GM21526 (cell line): ENCODE measurements at regions not wholly inside any gene's neighbourhood (a gene's known extent, or its start where the extent isn't known, plus 50 kb on each side); places are given as distances from the start of the nearest gene placed in this dataset.

Experiments
- ATAC-seq: cut with Tn5 transposase; IDR thresholded peaks from one replicate; pipeline ENCODE4 v1.9.1; 2021; ENCODE audit warnings: moderate library complexity; ENCODE audit not compliant: unreplicated experiment, low FRiP score

DNA sequence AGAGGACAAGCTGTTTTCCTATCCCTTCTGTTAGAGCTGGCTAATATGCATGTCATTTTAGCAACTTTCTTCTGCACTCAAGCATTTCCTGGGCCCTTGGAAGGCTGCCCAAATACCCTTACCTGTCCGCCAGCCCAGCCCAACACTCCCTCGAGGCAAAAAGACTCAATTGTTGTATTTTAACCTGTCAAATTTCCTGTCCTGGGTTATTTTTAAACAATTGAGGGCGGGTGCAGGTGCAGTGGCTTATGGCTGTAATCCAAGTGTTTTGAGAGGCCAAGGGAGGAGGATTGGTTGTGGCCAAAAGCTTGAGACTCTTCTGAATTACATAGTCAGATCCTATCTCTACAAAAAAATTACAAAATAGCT is 125.0 kb upstream of the ARHGAP28 start:
- no peak for ATAC-seq

DNA sequence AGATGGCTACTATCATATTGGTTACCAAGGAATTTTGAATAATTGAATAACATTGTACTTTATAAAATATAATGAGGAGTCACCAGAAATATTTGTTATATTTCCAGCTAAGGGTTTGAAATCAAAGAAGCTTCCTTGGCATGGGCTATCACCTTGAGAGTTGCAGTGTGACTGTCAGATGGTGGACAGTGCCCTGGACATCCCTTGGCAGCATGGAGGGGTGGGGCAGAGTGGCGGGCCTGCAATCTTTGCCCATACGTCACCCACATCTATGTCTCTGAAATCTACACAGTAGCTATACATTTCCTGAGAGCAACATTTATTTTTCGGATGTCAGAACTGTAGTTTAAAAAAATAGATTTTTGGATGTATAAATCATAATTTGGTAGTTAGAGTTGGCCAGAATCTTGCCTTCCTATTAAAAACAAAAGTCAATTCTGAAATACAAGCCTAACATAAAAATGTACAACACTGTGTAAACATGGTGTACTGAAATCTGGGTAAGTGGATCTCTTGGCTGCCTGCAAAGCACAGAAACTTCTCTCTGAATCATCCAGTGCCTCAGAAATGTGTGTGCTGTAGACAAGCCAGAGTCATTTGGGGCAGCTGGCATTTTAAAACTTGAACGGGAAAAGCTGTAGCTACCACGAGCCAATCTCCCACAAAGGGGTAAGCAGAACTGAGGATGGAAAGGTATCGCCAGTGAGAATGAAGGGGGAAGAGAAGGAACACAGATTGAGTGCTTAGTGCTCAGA is 124.2 kb upstream of the ARHGAP28 start:
- ATAC-seq = no peak

- ATAC-seq = no peak
Measured at GRCh38 chr18:6606411-6607085, 123.0 kb upstream of the ARHGAP28 start.

DNA sequence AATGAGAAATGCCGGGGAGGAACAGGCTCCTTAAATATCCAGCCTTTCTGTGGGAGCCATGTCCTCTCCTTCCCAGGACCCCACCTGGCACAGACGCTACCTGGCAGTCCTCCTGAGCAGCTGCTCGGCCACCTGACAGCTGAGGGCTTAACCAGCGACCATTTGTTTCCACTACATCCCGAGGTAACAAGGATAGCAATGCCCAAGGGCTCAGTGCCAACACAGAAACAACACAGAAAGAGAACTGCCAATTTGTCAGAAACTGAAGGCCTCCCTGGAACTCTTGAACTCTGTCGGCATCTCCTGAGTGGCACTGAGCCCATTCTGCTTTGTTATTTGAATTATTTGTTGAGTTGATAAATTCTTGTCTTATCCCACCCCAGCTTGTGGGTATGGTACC is 122.2 kb upstream of the ARHGAP28 start:
- ATAC-seq = no peak

DNA sequence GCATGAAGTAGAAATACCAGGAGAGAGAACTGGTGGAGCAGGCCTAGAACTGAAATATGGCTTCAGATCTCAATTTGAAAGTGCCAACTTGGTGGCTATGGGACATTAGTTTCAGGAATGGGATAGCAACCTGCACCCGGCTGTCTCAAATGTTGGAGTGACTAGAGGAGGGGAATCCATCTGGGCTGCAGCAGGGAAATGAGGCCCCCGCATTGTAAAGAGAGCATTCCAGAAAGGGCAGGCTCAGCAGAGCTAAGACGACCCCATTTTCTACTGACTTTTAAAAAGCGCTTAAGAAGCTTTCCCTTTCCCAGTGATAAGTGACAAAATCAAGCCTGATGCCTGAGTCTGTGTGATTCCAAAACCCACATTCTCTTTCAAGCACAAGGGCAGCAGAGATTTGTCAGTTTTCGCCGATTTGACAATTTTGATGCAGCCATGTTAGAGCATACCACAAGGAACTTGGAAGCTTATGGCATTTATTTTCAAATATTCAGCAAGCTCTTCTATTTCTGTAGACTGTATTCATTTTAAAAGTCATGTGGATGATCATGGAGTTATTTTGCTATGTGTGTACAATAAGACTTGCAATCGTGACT is 119.8 kb upstream of the ARHGAP28 start:
- no peak for ATAC-seq

- no peak for ATAC-seq
Measured at GRCh38 chr18:6610466-6610865, 119.0 kb upstream of the ARHGAP28 start.

DNA sequence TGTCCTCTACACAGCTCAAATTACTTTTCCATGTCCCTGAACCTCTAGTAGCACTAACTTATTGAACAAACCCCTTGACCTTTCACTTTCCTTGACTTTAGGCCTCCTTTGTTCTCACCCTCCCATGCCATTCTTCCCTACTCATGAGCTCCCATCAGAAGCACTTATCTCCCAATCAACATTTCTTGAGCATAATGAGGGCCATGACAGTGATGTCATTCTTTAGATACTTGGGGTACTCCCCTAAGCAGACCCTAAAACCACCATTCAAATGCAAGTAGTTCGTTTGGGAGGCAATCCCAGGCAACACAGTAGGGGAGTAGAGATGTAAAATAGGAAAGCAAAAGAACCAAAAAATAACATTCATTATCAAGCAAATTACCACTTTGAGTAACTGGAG is 115.9 kb upstream of the ARHGAP28 start:
- ATAC-seq = no peak

DNA sequence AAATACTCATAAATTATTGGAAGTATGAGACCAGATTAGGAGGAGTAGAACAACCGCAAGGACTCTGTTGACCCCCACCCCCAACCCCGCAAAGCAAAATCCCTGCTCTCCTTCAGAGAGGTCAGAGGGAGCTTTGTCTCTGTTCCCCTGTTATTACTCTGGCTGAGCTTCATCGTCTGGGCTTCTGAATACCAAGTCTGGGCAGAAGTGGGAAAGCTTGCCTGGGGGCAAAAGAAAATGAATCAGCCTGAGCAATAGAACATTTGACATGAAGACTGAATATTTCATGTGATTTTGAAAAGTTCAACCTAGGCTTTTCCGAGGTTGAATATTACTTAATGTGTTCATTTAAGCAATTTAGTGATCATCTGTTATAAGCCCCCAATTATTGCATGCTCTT is 114.6 kb upstream of the ARHGAP28 start:
- ATAC-seq = no peak

GRCh38 chr18:6616981-6617380 is 112.5 kb upstream of the ARHGAP28 start:
- no peak for ATAC-seq

DNA sequence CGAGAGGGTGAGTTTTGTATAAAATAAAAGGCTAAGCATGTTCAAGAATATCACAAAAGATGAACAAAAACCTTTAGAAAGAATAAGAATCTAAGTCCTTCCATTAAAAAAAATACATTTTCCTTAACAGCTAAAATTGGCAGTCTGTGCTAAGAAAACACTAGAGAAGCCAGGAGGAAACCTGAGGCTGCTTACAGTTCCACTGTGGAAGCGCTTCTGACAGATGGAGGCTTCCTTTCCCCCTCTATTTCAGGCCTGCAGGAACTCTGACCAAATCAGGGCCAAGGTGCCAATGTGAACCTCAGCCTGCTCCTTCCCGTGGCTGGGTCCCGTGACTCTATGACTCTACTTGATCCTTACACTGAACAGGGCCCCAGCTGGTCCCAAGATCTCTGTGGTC is 108.1 kb upstream of the ARHGAP28 start:
- ATAC-seq = no peak

GRCh38 chr18:6623278-6623677 is 106.2 kb upstream of the ARHGAP28 start:
- ATAC-seq = no peak

GRCh38 chr18:6624271-6624660 is 105.2 kb upstream of the ARHGAP28 start:
- no peak for ATAC-seq

- ATAC-seq = no peak
Measured at GRCh38 chr18:6624661-6625311, 104.7 kb upstream of the ARHGAP28 start.

DNA sequence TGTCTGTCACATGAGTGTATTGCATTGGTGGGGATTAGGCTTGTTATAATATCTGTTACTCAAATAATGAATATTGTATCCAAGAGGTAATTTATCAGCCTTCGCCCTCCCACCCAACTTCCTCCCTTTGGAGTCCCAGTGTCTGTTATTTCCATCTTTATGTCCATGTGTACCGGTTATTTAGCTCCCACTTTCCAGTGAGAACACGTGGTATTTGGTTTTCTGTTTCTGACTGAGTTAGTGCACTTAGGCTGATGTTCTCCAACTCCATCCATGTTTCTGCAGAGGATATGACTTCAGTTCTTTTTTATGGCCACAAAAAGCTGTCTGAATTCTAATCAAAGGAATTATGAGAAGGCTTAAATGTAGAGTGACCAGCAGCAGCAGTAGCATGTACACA is 104.0 kb upstream of the ARHGAP28 start:
- no peak for ATAC-seq

DNA sequence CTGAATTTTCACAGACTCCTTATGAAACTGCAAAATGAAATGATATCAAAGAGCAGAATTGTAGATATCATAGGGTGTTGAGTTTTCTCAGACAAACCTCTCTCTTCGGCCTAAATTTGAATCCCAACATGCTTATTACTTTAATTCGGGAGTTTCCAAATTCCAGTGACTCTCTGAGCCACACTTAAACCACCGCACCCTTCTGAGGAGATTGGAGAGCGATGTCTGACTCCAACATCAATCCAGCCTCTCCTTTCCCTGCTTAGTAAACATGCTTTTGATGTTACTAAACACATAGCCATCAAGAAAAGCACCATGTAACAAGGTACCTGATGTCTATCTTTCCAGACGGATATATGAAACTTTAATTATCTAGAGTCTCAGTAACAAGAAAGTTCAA is 103.1 kb upstream of the ARHGAP28 start:
- ATAC-seq = no peak

DNA sequence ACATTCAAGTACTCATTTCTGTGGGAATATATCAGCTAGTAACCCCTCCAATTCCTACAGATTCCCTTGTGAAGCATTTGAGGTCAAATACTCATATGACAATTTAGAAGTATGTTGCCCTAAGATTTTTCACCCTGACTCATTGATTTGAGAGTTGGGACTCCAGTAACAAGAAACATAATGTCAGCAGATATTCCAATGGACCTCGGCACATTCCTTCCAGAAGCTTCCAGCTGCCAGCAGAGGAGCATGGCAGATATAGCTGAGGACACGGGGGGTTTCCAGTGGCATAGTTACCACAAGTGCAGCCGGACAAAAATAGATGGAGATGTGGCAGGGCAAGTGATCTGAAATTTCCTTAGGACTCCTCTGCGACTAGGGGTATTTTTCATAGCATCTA is 101.9 kb upstream of the ARHGAP28 start:
- ATAC-seq = no peak

- no peak for ATAC-seq
Measured at GRCh38 chr18:6628187-6628586, 101.3 kb upstream of the ARHGAP28 start.

DNA sequence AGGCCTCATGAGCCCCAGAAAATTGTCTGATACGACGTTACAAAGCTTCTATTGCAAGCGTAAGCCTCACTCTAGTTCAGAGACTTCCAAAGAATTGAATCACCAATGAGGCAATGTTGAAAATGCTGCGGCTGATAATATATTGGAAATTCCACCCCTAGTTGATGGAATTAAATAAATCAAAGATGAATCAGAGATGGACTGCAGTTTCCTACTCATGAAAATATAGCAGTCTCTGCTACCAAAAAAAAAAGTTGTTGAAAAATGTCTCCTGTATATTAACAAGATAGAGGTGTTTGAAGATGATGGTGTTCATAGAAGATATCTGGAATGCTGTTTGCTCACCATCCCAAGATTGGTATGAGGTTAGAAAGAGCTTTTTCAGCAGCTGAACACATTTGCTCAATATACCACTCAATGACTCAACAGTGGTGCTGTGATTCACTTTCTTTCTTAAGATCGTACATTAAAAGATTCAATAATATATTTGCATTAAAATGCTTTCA is 99.8 kb upstream of the ARHGAP28 start:
- no peak for ATAC-seq

DNA sequence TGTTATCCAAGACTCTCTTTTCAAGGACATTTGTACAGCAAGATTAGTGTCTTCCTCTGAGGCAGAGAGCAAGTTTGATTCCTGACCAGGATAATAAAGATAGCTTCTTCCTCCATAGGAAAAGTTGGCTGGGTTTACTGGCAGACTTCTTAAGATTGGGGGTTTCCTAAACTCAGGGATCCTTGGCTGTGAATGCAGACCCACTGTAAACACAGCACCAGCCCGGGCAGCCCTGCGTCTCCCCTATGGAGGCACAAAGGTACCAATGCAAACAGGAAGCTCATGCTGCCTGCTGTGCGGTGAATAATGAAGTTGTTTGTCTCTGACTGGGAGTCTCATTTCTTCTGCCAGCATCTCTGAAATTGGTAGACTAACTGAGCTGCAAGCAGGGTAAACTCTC is 96.2 kb upstream of the ARHGAP28 start:
- no peak for ATAC-seq

DNA sequence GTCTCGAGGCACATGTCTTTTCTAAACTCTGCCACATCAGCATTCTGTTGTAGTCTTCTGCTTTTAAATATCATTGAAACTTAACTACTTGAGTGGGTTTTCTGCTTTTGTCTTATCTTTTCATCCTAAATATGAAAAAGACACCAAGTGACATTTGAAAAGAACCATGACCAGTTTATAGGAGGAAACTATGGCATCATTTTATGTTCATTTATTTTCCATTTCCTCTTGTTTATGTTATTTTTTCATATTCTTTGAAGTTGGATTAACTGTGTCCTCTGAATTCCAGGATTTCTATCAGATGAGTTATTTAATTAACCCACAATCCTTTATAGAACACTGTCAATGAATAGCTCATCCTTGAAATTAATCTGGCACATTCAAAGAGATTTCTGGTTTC is 93.4 kb upstream of the ARHGAP28 start:
- ATAC-seq = no peak

DNA sequence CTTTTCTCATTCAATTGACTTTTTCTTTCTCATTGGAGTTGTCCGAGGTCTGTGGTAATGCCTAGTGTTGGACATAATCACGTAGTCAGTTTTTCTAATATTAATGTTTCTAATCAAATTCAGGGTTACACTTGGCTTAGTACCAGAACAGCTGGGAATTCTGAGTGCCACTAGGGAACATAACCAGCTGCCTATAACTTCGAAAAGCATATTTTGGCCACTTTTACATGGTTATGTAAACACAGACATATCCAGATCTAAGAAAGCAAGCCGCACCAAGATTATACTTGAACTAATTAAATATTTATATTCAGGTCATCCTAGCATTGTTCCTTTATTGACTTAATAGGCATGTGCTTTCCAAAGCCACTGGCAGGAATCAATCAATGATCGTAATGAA is 91.1 kb upstream of the ARHGAP28 start:
- ATAC-seq = no peak
